WTC11 (cell line): ENCODE measurements at regions not wholly inside any gene's neighbourhood (a gene's known extent, or its start where the extent isn't known, plus 50 kb on each side); places are given as distances from the start of the nearest gene placed in this dataset.

Experiments used
- ATAC-seq: fragments of 200-7000 bp; cut with Tn5 transposase; 2 replicates; pipeline ENCODE4 v1.10.0; 2021; ENCODE audit warnings: mild to moderate bottlenecking, moderate library complexity
- CTCF ChIA-PET: fragments of 300-600 bp; sonication (Branson Sonifier 250); formaldehyde crosslinking; loops from one replicate; lab custom pipeline; 2021; ENCODE audit warnings: antibody characterized with exemption; lab: Charles Lee
- POLR2A ChIA-PET: fragments of 350-600 bp; sonication (Branson Sonifier 250); formaldehyde crosslinking; loops from one replicate; lab custom pipeline; 2021; ENCODE audit warnings: antibody characterized with exemption; lab: Charles Lee
- DNase-seq: peaks from one replicate; pipeline ENCODE4 v3.0.0; 2021; ENCODE audit warnings: low spot score
- H3K27ac Mint-ChIP-seq: 2 replicates; pipeline ENCODE4 v1.8.0; 2021; ENCODE audit warnings: mixed read lengths
- H3K27me3 Mint-ChIP-seq: 2 replicates; pipeline ENCODE4 v1.8.0; 2021; ENCODE audit warnings: low read depth, mild to moderate bottlenecking, moderate library complexity, mixed read lengths
- H3K36me3 Mint-ChIP-seq: 2 replicates; pipeline ENCODE4 v1.8.0; 2021; ENCODE audit warnings: mixed read lengths
- H3K4me1 Mint-ChIP-seq: 2 replicates; pipeline ENCODE4 v1.8.0; 2022; ENCODE audit warnings: mixed read lengths
- H3K4me3 Mint-ChIP-seq: 2 replicates; pipeline ENCODE4 v1.8.0; 2021; ENCODE audit warnings: mild to moderate bottlenecking, moderate library complexity, mixed read lengths
- H3K9me3 Mint-ChIP-seq: 2 replicates; pipeline ENCODE4 v1.8.0; 2021; ENCODE audit warnings: mixed read lengths
- EMX1 ChIP-seq: fragments of 250-450 bp; sonication (Bioruptor Pico); IDR thresholded peaks from 2 replicates; pipeline ENCODE4 v1.8.0; 2021; ENCODE audit warnings: mild to moderate bottlenecking
- ETV6 ChIP-seq: sonication (generic); formaldehyde crosslinking; IDR thresholded peaks from 2 replicates; pipeline ENCODE4 v1.8.1; 2022; ENCODE audit warnings: mild to moderate bottlenecking, missing genetic modification reagents
- GRHL2 ChIP-seq: fragments of 250-450 bp; sonication (Bioruptor Pico); IDR thresholded peaks from 2 replicates; pipeline ENCODE4 v1.8.0; 2022; ENCODE audit warnings: mild to moderate bottlenecking, moderate library complexity; ENCODE audit not compliant: insufficient replicate concordance, severe bottlenecking
- IRF2 ChIP-seq: sonication (generic); formaldehyde crosslinking; IDR thresholded peaks from 2 replicates; pipeline ENCODE4 v1.8.0; 2022; ENCODE audit warnings: low read depth, missing genetic modification reagents, borderline replicate concordance
- KAT7 ChIP-seq: sonication (generic); formaldehyde crosslinking; IDR thresholded peaks from 2 replicates; pipeline ENCODE4 v1.8.1; 2023; ENCODE audit warnings: missing genetic modification reagents, mild to moderate bottlenecking, borderline replicate concordance
- MXD4 ChIP-seq: fragments of 250-450 bp; sonication (Bioruptor Pico); IDR thresholded peaks from 2 replicates; pipeline ENCODE4 v1.8.0; 2021; ENCODE audit warnings: mild to moderate bottlenecking, moderate library complexity, borderline replicate concordance
- NFE2L1 ChIP-seq: sonication (generic); formaldehyde crosslinking; IDR thresholded peaks from 2 replicates; pipeline ENCODE4 v1.8.1; 2023; ENCODE audit warnings: missing genetic modification reagents
- SMAD3 ChIP-seq: sonication (generic); formaldehyde crosslinking; IDR thresholded peaks from 2 replicates; pipeline ENCODE4 v1.8.0; 2022; ENCODE audit warnings: missing genetic modification reagents, mild to moderate bottlenecking, borderline replicate concordance
- SMAD4 ChIP-seq: sonication (generic); formaldehyde crosslinking; IDR thresholded peaks from 2 replicates; pipeline ENCODE4 v1.8.0; 2022; ENCODE audit warnings: mild to moderate bottlenecking, missing genetic modification reagents
- TCF7 ChIP-seq: sonication (generic); formaldehyde crosslinking; IDR thresholded peaks from 2 replicates; pipeline ENCODE4 v1.8.0; 2022; ENCODE audit warnings: mild to moderate bottlenecking, low read depth, missing genetic modification reagents, moderate library complexity
- ZNF396 ChIP-seq: fragments of 250-450 bp; sonication (Bioruptor Pico); IDR thresholded peaks from 2 replicates; pipeline ENCODE4 v1.8.0; 2021; ENCODE audit warnings: mild to moderate bottlenecking, moderate library complexity, borderline replicate concordance
- ZNF671 ChIP-seq: fragments of 250-450 bp; sonication (Bioruptor Pico); IDR thresholded peaks from 2 replicates; pipeline ENCODE4 v1.8.0; 2021; ENCODE audit warnings: mild to moderate bottlenecking
- TF ChIP-seq, protein P1 (sequence below): sonication (generic); formaldehyde crosslinking; IDR thresholded peaks from 2 replicates; pipeline ENCODE4 v1.8.1; 2022; ENCODE audit warnings: mild to moderate bottlenecking, moderate library complexity, missing genetic modification reagents
- TF ChIP-seq, protein P2 (sequence below): fragments of 250-450 bp; sonication (Bioruptor Pico); IDR thresholded peaks from 2 replicates; pipeline ENCODE4 v1.8.0; 2021; ENCODE audit warnings: mild to moderate bottlenecking
- TF ChIP-seq, protein P3 (sequence below): sonication (generic); formaldehyde crosslinking; IDR thresholded peaks from 2 replicates; pipeline ENCODE4 v1.8.1; 2022; ENCODE audit warnings: missing genetic modification reagents, borderline replicate concordance
- TF ChIP-seq, protein P4 (sequence below): sonication (generic); formaldehyde crosslinking; IDR thresholded peaks from 2 replicates; pipeline ENCODE4 v1.8.1; 2023; ENCODE audit warnings: mild to moderate bottlenecking, missing genetic modification reagents
- TF ChIP-seq, protein P5 (sequence below): sonication (generic); formaldehyde crosslinking; IDR thresholded peaks from 2 replicates; pipeline ENCODE4 v1.8.0; 2023; ENCODE audit warnings: missing genetic modification reagents, mild to moderate bottlenecking, borderline replicate concordance
- TF ChIP-seq, protein P6 (sequence below): sonication (generic); formaldehyde crosslinking; IDR thresholded peaks from 2 replicates; pipeline ENCODE4 v1.8.1; 2023; ENCODE audit warnings: mild to moderate bottlenecking, moderate library complexity, missing genetic modification reagents

DNA sequence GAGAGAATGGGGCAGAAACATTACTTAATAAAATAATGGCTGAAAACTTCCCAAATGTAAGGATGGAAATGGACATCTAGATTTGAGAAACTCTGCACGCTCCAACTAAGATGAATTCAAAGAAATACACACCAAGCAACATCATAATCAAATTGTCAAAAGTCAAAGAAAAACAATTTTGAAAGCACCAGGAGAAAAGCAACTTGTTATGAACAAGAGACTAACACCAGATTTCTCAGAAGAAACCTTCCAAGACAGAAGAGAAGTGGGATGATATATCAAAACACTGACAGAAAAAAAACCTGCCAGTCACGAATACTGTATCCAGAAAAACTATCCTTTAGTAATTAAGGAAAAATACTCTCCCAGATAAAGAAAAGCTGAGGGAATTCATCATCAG, 208.6 kb upstream of the SAMSN1 start:
- CTCF ChIA-PET, result interaction anchor here (1.2 to 1.9 kb wide), 2 partner anchors 17 to 19 kb away, joined by 3 to 4 read pairs; no protein-coding TSS in a partner anchor
- TF ChIP-seq, protein P1, sequence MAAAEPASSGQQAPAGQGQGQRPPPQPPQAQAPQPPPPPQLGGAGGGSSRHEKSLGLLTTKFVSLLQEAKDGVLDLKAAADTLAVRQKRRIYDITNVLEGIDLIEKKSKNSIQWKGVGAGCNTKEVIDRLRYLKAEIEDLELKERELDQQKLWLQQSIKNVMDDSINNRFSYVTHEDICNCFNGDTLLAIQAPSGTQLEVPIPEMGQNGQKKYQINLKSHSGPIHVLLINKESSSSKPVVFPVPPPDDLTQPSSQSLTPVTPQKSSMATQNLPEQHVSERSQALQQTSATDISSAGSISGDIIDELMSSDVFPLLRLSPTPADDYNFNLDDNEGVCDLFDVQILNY (CRISPR knock-in tag), result no peak
- TF ChIP-seq KAT7 (CRISPR knock-in tag), result no peak
- no peak for TF ChIP-seq MXD4 (CRISPR knock-in tag)
- TF ChIP-seq TCF7 (CRISPR knock-in tag), result no peak
- TF ChIP-seq, protein P2, sequence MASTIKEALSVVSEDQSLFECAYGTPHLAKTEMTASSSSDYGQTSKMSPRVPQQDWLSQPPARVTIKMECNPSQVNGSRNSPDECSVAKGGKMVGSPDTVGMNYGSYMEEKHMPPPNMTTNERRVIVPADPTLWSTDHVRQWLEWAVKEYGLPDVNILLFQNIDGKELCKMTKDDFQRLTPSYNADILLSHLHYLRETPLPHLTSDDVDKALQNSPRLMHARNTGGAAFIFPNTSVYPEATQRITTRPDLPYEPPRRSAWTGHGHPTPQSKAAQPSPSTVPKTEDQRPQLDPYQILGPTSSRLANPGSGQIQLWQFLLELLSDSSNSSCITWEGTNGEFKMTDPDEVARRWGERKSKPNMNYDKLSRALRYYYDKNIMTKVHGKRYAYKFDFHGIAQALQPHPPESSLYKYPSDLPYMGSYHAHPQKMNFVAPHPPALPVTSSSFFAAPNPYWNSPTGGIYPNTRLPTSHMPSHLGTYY (CRISPR knock-in tag), result no peak
- TF ChIP-seq, protein P3, sequence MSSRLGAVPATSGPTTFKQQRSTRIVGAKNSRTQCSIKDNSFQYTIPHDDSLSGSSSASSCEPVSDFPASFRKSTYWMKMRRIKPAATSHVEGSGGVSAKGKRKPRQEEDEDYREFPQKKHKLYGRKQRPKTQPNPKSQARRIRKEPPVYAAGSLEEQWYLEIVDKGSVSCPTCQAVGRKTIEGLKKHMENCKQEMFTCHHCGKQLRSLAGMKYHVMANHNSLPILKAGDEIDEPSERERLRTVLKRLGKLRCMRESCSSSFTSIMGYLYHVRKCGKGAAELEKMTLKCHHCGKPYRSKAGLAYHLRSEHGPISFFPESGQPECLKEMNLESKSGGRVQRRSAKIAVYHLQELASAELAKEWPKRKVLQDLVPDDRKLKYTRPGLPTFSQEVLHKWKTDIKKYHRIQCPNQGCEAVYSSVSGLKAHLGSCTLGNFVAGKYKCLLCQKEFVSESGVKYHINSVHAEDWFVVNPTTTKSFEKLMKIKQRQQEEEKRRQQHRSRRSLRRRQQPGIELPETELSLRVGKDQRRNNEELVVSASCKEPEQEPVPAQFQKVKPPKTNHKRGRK, result no peak
- TF ChIP-seq IRF2 (CRISPR knock-in tag), result no peak
- ATAC-seq (no peak), DNase-seq (no peak)
- no peaks in the 10 kb centered on the region for H3K27me3 Mint-ChIP-seq
- no peak overlapping the region for H3K4me3 Mint-ChIP-seq
- peaks cover 25% of the 10 kb centered on the region for H3K9me3 Mint-ChIP-seq
- POLR2A ChIA-PET, result no interaction called here
- H3K27ac Mint-ChIP-seq, result no peak overlapping the region
- no peaks in the 10 kb centered on the region for H3K4me1 Mint-ChIP-seq
- no peaks in the 10 kb centered on the region for H3K36me3 Mint-ChIP-seq

DNA sequence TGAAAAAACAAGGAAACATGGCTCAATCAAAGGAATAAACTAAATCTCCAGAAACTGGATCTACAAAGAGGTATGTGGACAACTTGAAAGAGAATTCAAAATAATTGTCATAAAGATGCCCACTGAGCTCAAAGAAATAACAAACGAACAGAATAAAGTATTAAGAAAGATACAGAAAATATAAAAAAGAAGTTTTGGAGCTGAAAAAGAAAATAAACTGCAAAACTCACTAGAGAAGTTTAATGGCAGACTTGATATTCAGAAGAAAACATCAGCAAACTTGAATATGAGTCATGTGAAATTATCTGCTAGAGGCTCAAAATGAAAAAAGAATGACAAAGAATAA, 208.1 kb upstream of the SAMSN1 start:
- H3K27ac Mint-ChIP-seq, result no peak overlapping the region
- CTCF ChIA-PET, result interaction anchor here (1.2 to 1.9 kb wide), 2 partner anchors 16 to 19 kb away, joined by 3 to 4 read pairs; no protein-coding TSS in a partner anchor
- no peak for DNase-seq
- POLR2A ChIA-PET, result no interaction called here
- H3K27me3 Mint-ChIP-seq, result no peaks in the 10 kb centered on the region
- TF ChIP-seq, protein P4, sequence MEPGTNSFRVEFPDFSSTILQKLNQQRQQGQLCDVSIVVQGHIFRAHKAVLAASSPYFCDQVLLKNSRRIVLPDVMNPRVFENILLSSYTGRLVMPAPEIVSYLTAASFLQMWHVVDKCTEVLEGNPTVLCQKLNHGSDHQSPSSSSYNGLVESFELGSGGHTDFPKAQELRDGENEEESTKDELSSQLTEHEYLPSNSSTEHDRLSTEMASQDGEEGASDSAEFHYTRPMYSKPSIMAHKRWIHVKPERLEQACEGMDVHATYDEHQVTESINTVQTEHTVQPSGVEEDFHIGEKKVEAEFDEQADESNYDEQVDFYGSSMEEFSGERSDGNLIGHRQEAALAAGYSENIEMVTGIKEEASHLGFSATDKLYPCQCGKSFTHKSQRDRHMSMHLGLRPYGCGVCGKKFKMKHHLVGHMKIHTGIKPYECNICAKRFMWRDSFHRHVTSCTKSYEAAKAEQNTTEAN (CRISPR knock-in tag), result no peak
- TF ChIP-seq ZNF396 (CRISPR knock-in tag) (no peak), NFE2L1 (CRISPR knock-in tag) (no peak)
- TF ChIP-seq, all 79 proteins: peak for 0
- peaks cover 20% of the 10 kb centered on the region for H3K9me3 Mint-ChIP-seq
- no peaks in the 10 kb centered on the region for H3K36me3 Mint-ChIP-seq
- H3K4me1 Mint-ChIP-seq, result no peaks in the 10 kb centered on the region
- ATAC-seq, result no peak
- no peak overlapping the region for H3K4me3 Mint-ChIP-seq

DNA sequence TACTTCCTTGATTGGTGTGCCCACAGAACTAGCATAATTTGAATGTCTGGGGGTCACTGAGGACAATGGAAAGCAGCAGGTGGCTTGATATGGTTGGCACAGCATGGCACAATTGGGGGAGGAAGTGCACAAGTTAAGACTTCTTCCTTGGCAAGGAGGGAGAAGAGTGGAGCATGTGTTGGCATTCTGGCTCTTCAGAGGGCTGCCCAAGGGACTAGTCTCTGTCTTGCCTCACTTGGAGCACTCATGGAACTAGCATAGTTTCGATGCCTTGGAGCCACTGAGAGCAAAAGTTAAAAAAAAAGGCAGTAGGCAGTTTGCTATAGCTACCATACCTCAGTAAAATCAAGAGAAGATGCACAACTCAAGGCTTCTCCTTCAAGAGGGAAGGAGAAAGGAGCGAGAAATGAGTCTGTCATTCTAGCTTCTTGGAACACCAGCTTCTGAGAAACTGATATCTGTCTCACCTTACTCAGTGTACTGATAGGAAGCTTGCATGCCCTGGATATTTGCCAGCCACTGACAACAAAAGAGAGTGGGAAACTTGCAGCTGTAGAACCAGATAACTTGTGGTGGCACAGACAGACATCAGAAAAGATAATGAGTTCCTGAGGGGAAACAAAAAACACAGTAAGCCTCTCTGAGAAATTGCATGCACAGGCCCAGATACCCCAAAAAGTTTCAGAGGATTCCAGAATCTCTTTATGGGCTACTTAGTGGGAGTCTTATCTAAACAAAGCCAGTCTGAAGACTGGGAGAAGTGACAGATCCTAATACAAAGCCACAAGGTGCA, 207.5 kb upstream of the SAMSN1 start:
- DNase-seq (no peak), ATAC-seq (no peak)
- no peak overlapping the region for H3K27ac Mint-ChIP-seq
- ChIA-PET CTCF (interaction anchor here (0.9 to 1.9 kb wide), 3 partner anchors 13 to 20 kb away, joined by 3 to 4 read pairs (median 3); no protein-coding TSS in a partner anchor), POLR2A (no interaction called here)
- no peaks in the 10 kb centered on the region for H3K4me1 Mint-ChIP-seq
- no peaks in the 10 kb centered on the region for H3K27me3 Mint-ChIP-seq
- no peaks in the 10 kb centered on the region for H3K36me3 Mint-ChIP-seq
- H3K4me3 Mint-ChIP-seq, result no peak overlapping the region
- H3K9me3 Mint-ChIP-seq, result peaks cover 15% of the 10 kb centered on the region
- TF ChIP-seq KAT7 (CRISPR knock-in tag) (no peak), GRHL2 (no peak), EMX1 (CRISPR knock-in tag) (no peak), ZNF671 (CRISPR knock-in tag) (no peak), ETV6 (CRISPR knock-in tag) (no peak), SMAD3 (CRISPR knock-in tag) (no peak), SMAD4 (no peak)
- TF ChIP-seq, protein P5, sequence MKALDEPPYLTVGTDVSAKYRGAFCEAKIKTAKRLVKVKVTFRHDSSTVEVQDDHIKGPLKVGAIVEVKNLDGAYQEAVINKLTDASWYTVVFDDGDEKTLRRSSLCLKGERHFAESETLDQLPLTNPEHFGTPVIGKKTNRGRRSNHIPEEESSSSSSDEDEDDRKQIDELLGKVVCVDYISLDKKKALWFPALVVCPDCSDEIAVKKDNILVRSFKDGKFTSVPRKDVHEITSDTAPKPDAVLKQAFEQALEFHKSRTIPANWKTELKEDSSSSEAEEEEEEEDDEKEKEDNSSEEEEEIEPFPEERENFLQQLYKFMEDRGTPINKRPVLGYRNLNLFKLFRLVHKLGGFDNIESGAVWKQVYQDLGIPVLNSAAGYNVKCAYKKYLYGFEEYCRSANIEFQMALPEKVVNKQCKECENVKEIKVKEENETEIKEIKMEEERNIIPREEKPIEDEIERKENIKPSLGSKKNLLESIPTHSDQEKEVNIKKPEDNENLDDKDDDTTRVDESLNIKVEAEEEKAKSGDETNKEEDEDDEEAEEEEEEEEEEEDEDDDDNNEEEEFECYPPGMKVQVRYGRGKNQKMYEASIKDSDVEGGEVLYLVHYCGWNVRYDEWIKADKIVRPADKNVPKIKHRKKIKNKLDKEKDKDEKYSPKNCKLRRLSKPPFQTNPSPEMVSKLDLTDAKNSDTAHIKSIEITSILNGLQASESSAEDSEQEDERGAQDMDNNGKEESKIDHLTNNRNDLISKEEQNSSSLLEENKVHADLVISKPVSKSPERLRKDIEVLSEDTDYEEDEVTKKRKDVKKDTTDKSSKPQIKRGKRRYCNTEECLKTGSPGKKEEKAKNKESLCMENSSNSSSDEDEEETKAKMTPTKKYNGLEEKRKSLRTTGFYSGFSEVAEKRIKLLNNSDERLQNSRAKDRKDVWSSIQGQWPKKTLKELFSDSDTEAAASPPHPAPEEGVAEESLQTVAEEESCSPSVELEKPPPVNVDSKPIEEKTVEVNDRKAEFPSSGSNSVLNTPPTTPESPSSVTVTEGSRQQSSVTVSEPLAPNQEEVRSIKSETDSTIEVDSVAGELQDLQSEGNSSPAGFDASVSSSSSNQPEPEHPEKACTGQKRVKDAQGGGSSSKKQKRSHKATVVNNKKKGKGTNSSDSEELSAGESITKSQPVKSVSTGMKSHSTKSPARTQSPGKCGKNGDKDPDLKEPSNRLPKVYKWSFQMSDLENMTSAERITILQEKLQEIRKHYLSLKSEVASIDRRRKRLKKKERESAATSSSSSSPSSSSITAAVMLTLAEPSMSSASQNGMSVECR (CRISPR knock-in tag), result no peak
- TF ChIP-seq, protein P1 (CRISPR knock-in tag), result no peak
- TF ChIP-seq, protein P6, sequence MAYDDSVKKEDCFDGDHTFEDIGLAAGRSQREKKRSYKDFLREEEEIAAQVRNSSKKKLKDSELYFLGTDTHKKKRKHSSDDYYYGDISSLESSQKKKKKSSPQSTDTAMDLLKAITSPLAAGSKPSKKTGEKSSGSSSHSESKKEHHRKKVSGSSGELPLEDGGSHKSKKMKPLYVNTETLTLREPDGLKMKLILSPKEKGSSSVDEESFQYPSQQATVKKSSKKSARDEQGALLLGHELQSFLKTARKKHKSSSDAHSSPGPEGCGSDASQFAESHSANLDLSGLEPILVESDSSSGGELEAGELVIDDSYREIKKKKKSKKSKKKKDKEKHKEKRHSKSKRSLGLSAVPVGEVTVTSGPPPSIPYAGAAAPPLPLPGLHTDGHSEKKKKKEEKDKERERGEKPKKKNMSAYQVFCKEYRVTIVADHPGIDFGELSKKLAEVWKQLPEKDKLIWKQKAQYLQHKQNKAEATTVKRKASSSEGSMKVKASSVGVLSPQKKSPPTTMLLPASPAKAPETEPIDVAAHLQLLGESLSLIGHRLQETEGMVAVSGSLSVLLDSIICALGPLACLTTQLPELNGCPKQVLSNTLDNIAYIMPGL (CRISPR knock-in tag), result no peak
